ENCODE measurements at regions not wholly inside any gene's neighbourhood (a gene's known extent, or its start where the extent isn't known, plus 50 kb on each side); places are given as distances from the start of the nearest gene placed in this dataset.

DNA sequence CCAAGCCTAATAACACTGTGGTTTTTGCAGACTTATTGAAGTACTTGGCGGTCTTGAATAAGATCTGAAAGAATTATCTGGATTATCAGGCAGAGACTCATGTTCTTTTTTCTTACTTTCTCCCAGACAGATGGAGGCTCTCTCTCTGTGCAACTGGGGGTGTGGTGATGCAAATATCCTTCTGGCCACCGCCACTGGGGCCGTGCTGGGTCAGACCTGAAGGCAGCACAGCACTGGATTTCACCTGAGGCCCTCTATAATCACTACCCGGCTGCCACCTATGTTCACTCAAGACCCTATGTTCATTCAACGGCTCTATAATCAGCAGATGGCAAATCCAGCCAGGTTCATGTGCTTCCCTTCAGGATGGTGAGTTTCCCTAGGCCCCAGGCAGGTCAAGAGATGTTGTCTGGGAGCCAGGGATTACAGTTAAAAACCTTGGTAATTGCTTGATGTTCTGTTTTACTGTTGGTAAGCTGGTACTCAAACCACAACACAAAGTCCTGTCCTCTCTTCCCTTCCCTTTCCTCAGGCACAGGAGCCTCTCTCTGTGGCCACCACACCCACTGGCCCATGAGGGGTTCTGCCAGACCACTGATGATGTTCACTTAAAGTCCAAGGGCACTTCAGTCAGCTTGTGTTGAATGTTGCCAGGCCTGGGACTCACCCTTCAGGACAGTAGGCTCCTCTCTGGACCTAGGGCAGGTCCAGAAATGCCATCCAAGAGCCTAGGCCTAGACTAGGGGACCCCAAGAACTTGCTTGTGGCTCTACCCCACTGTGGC is 205.3 kb upstream of the GCFC2 start:
- TF ChIP-seq, protein P1, sequence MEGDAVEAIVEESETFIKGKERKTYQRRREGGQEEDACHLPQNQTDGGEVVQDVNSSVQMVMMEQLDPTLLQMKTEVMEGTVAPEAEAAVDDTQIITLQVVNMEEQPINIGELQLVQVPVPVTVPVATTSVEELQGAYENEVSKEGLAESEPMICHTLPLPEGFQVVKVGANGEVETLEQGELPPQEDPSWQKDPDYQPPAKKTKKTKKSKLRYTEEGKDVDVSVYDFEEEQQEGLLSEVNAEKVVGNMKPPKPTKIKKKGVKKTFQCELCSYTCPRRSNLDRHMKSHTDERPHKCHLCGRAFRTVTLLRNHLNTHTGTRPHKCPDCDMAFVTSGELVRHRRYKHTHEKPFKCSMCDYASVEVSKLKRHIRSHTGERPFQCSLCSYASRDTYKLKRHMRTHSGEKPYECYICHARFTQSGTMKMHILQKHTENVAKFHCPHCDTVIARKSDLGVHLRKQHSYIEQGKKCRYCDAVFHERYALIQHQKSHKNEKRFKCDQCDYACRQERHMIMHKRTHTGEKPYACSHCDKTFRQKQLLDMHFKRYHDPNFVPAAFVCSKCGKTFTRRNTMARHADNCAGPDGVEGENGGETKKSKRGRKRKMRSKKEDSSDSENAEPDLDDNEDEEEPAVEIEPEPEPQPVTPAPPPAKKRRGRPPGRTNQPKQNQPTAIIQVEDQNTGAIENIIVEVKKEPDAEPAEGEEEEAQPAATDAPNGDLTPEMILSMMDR (IDR thresholded peaks at IDR 0.05; ENCODE audit: borderline replicate concordance, extremely low read depth, low read length, poor library complexity, severe bottlenecking): no peak
- no peak for TF ChIP-seq EZH2 (IDR thresholded peaks at IDR 0.05; ENCODE audit: borderline replicate concordance, low read depth, low read length, severe bottlenecking)
